ENCODE measurements at regions not wholly inside any gene's neighbourhood (a gene's known extent, or its start where the extent isn't known, plus 50 kb on each side); places are given as distances from the start of the nearest gene placed in this dataset.
"Not testable (repeated sequence)": the region's sequence is repeated elsewhere in the genome, so short reads cannot be mapped to it uniquely, and the experiment has no call there.

DNA sequence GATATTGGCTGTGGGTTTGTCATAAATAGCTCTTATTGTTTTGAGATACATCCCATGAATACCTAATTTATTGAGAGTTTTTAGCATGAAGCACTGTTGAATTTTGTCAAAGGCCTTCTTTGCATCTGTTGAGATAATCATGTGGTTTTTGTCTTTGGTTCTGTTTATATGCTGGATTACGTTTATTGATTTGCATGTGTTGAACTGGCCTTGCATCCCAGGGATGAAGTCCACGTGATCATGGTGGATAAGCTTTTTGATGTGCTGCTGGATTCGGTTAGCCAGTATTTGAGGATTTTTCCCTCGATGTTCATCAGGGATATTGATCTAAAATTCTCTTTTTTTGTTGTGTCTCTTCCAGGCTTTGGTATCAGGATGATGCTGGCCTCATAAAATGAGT lies 1003.6 kb downstream of the CNTNAP5 start:
- TF ChIP-seq, protein P1, sequence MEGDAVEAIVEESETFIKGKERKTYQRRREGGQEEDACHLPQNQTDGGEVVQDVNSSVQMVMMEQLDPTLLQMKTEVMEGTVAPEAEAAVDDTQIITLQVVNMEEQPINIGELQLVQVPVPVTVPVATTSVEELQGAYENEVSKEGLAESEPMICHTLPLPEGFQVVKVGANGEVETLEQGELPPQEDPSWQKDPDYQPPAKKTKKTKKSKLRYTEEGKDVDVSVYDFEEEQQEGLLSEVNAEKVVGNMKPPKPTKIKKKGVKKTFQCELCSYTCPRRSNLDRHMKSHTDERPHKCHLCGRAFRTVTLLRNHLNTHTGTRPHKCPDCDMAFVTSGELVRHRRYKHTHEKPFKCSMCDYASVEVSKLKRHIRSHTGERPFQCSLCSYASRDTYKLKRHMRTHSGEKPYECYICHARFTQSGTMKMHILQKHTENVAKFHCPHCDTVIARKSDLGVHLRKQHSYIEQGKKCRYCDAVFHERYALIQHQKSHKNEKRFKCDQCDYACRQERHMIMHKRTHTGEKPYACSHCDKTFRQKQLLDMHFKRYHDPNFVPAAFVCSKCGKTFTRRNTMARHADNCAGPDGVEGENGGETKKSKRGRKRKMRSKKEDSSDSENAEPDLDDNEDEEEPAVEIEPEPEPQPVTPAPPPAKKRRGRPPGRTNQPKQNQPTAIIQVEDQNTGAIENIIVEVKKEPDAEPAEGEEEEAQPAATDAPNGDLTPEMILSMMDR (IDR thresholded peaks at IDR 0.05): not testable (repeated sequence)
- not testable (repeated sequence) for TF ChIP-seq POLR2A (IDR thresholded peaks at IDR 0.05)
